SK-N-SH (cell line): ENCODE measurements at regions not wholly inside any gene's neighbourhood (a gene's known extent, or its start where the extent isn't known, plus 50 kb on each side); places are given as distances from the start of the nearest gene placed in this dataset.

ENCODE experiments used
- CHD2 ChIP-seq: fragments of 150-350 bp; IDR thresholded peaks from 2 replicates; pipeline ENCODE4 v1.6.1; 2018; ENCODE audit warnings: low read length; ENCODE audit not compliant: partially characterized antibody
- CTCF ChIP-seq: fragments of 200-600 bp; sonication (generic); IDR thresholded peaks from 2 replicates; pipeline ENCODE4 v1.6.1; 2017; ENCODE audit warnings: antibody characterized with exemption, mild to moderate bottlenecking, moderate library complexity
- EP300 ChIP-seq, 2 experiments: IDR thresholded peaks; 2 replicates each; pipeline versions ENCODE4 v1.4.0 to v1.6.1; 2012; ENCODE audit warnings: borderline replicate concordance in 1 of 2, low read depth in 1 of 2, low read length in 1 of 2
- FOXJ3 ChIP-seq: sonication (generic); formaldehyde crosslinking; IDR thresholded peaks from 2 replicates; pipeline ENCODE4 v1.5.1; 2020; ENCODE audit warnings: mild to moderate bottlenecking, missing genetic modification reagents
- FOXM1 ChIP-seq: IDR thresholded peaks from 2 replicates; pipeline ENCODE4 v1.4.0; 2012; ENCODE audit warnings: low read depth, mild to moderate bottlenecking
- MAX ChIP-seq: IDR thresholded peaks from 2 replicates; pipeline ENCODE4 v1.4.0; 2012; ENCODE audit warnings: low read depth
- MXI1 ChIP-seq: IDR thresholded peaks from 2 replicates; pipeline ENCODE4 v1.6.1; 2012; ENCODE audit warnings: mild to moderate bottlenecking, low read depth, low read length, improper control_type of control experiment
- NFIC ChIP-seq: IDR thresholded peaks from 2 replicates; pipeline ENCODE4 v1.4.0; 2012; ENCODE audit warnings: borderline replicate concordance
- NRF1 ChIP-seq: IDR thresholded peaks from 2 replicates; pipeline ENCODE4 v1.6.1; 2012; ENCODE audit warnings: low read depth, mild to moderate bottlenecking, low read length
- POLR2AphosphoS5 ChIP-seq: IDR thresholded peaks from 2 replicates; pipeline ENCODE4 v1.6.1; 2012; ENCODE audit warnings: low read depth, low read length
- RFX5 ChIP-seq: IDR thresholded peaks from 2 replicates; pipeline ENCODE4 v1.6.1; 2012; ENCODE audit warnings: mild to moderate bottlenecking, improper control_type of control experiment, low read length
- TAF1 ChIP-seq: IDR thresholded peaks from 2 replicates; pipeline ENCODE4 v1.6.1; 2012; ENCODE audit warnings: low read depth, mild to moderate bottlenecking, low read length, moderate library complexity, borderline replicate concordance
- YY1 ChIP-seq: IDR thresholded peaks from 2 replicates; pipeline ENCODE4 v1.4.0; 2012; ENCODE audit warnings: low read depth, mild to moderate bottlenecking

- TF ChIP-seq CTCF = no peak
- TF ChIP-seq YY1 = no peak
- TF ChIP-seq FOXM1 = no peak
- TF ChIP-seq FOXJ3 (CRISPR knock-in tag) = no peak
- no peak for TF ChIP-seq RFX5
- no peak for TF ChIP-seq NFIC
- TF ChIP-seq NRF1 = no peak
- no peak for TF ChIP-seq TAF1
- TF ChIP-seq MAX = no peak
- no peak for TF ChIP-seq EP300 (IDR thresholded peaks at IDR 0.05; ENCODE audit: borderline replicate concordance in 1 of 2, low read depth in 1 of 2, low read length in 1 of 2)
- no peak for TF ChIP-seq POLR2AphosphoS5
- no peak for TF ChIP-seq MXI1
- no peak for TF ChIP-seq CHD2
These were observed 235.5 kb downstream of the SAMD5 start for GRCh38 chr6:147744012-147744411.
